Spinal cord (tissue), 9 donors: ENCODE measurements at regions not wholly inside any gene's neighbourhood (a gene's known extent, or its start where the extent isn't known, plus 50 kb on each side); places are given as distances from the start of the nearest gene placed in this dataset.
A peak's percentile ranks its signal among the peaks of the same experiment; 100 is the strongest.
"Not testable (repeated sequence)": the region's sequence is repeated elsewhere in the genome, so short reads cannot be mapped to it uniquely, and the experiment has no call there.

Experiments used
- DNase-seq, 6 donors: peaks; one replicate each; pipeline versions ENCODE4 v3.0.0 to v3.0.0-alpha.2; 2013 to 2015; ENCODE audit warnings: low spot score in 6 of 6, low read depth in 4 of 6
- H3K27ac ChIP-seq: one replicate; pipeline ENCODE4 v1.5.1; 2013; ENCODE audit warnings: low read depth, low read length, control low read depth
- H3K27me3 ChIP-seq: one replicate; pipeline ENCODE4 v1.6.1; 2013; ENCODE audit warnings: low read length; ENCODE audit not compliant: control insufficient read depth, insufficient read depth
- H3K36me3 ChIP-seq: one replicate; pipeline ENCODE4 v1.6.1; 2013; ENCODE audit warnings: low read length; ENCODE audit not compliant: control insufficient read depth, insufficient read depth
- H3K4me1 ChIP-seq: one replicate; pipeline ENCODE4 v1.6.1; 2013; ENCODE audit warnings: low read length; ENCODE audit not compliant: control insufficient read depth, insufficient read depth
- H3K4me3 ChIP-seq: one replicate; pipeline ENCODE4 v1.5.1; 2013; ENCODE audit warnings: low read depth, low read length, control low read depth
- H3K9me3 ChIP-seq: one replicate; pipeline ENCODE4 v1.6.1; 2013; ENCODE audit warnings: low read length; ENCODE audit not compliant: control insufficient read depth, insufficient read depth
- WGBS: methylation state at CpG from one replicate; pipeline ENCODE4 v1.1.5; 2013; ENCODE audit warnings: missing lambda C conversion rate; ENCODE audit not compliant: insufficient coverage; 5-methylcytosine and 5-hydroxymethylcytosine counted together
- donor health status: healthy.

DNA sequence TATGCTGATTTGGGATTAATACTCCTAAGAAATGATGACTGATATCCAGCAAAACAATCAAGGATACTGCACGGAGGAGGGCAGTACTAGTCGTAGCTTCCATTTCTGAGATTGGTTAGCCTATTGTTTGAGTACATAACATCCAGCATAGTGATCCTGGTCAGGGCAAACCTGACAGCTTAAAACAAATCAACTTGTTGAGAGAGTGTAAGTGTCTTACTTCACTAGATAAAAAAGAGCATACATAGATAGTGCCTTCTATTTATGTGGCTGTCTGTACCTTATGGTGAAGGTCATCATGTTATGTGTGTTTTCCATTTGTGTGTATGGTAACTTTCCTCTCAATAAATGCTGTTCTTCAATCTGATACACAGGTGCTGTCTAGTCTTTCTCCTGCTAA is 228.4 kb downstream of the PTGER3 start:
- Histone ChIP-seq H3K27ac (no peak overlapping the region), H3K4me3 (no peak overlapping the region), H3K27me3 (no peaks in the 10 kb centered on the region), H3K4me1 (no peaks in the 10 kb centered on the region), H3K36me3 (no peaks in the 10 kb centered on the region), H3K9me3 (no peaks in the 10 kb centered on the region)
- WGBS: no CpG with 5 or more reads among the region's 2 CpGs
- no peak for DNase-seq

DNA sequence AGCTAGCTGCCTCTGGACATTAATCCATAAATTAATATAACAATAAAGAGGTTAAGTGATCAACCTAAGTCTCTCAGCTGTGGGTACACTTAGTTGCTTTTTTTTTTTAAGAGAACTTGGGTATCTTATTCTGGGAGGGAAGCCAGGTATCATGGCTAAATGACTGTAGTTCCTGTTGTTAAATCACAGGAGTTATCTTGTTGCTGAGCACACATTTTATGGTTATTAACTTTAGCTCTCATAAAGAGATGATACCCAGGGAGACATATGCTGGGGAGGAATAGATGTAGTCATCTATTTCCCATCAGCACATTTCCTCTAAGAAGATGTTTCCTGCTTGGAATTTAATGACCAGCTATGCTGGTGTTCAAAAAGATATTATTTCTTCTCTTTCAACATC is 227.8 kb downstream of the PTGER3 start:
- no peaks in the 10 kb centered on the region for H3K4me1 ChIP-seq
- no peak overlapping the region for H3K27ac ChIP-seq
- H3K36me3 ChIP-seq: no peaks in the 10 kb centered on the region
- peak in 2 of 6 donors; percentile 9 to 88 for DNase-seq
- H3K27me3 ChIP-seq: no peaks in the 10 kb centered on the region
- no peak overlapping the region for H3K4me3 ChIP-seq
- H3K9me3 ChIP-seq: no peaks in the 10 kb centered on the region

DNA sequence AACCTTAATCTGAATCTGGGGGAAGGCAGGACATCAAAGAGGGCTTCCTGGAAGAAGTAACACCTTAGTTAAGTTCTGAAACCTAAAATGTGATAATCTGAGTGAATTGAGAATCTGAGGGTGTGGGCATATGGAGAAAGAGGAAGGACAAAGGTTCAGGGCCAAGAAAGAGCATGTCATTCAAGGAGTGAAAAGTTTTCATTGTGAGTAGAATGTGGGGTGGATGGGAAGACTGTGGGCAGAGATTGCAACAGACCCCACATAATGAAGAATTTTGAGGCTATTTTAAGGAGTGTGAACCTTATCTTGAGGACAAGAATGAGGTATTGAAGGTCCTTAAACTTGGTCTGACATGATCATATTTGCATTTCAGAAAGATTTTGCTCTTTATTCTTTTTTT is 227.2 kb downstream of the PTGER3 start:
- H3K27me3 ChIP-seq: no peaks in the 10 kb centered on the region
- H3K4me3 ChIP-seq: no peak overlapping the region
- H3K36me3 ChIP-seq: no peaks in the 10 kb centered on the region
- no peaks in the 10 kb centered on the region for H3K4me1 ChIP-seq
- H3K9me3 ChIP-seq: no peaks in the 10 kb centered on the region
- H3K27ac ChIP-seq: no peak overlapping the region
- DNase-seq: no peak

DNA sequence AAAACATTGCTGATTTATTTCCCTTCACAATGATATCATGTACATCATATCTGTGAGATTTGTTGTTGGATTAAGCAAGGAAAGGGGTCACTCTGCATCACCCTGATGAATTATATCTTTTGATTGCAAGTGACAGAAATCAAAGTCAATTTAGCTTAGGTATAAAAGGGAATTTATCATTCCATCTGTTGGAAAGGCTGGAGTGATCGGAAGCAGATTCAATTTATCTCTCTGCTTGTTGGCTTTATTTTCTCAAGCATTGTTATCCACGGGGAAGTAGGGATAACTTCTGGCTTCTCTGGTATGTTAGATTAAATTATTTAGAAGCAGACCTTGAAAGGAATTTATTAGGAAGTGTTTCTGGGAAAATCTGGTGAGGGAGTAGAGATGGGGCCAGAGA is 226.6 kb downstream of the PTGER3 start:
- no peaks in the 10 kb centered on the region for H3K4me1 ChIP-seq
- H3K9me3 ChIP-seq: no peaks in the 10 kb centered on the region
- DNase-seq: no peak
- H3K27ac ChIP-seq: no peak overlapping the region
- WGBS: 83% methylated on average over 2 of the region's 2 CpGs
- no peak overlapping the region for H3K4me3 ChIP-seq
- H3K27me3 ChIP-seq: no peaks in the 10 kb centered on the region
- no peaks in the 10 kb centered on the region for H3K36me3 ChIP-seq

DNA sequence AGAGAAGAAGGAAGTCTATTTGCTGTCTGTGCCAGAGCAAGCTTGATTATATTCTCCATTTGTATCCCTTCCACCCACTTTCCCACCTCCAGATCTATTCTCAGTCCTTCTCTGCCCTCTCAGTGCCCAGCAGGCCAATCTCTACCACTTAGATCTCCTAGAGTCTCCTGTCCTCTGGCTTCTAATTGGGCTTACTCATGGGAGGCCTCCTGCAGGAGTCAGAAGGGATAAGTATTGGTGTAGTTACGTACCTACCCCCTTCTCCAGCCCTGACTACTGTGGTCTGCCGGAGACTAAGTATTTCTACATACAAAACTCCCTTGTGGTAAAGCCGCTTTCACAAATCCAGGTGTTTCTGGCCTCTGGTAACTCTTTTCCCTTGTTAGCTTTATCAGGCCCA is 221.2 kb downstream of the PTGER3 start:
- no peaks in the 10 kb centered on the region for H3K4me1 ChIP-seq
- no peaks in the 10 kb centered on the region for H3K27me3 ChIP-seq
- DNase-seq: no peak
- no peaks in the 10 kb centered on the region for H3K9me3 ChIP-seq
- no peaks in the 10 kb centered on the region for H3K36me3 ChIP-seq
- H3K4me3 ChIP-seq: no peak overlapping the region
- no peak overlapping the region for H3K27ac ChIP-seq
- WGBS: 96% methylated on average over 2 of the region's 3 CpGs

DNA sequence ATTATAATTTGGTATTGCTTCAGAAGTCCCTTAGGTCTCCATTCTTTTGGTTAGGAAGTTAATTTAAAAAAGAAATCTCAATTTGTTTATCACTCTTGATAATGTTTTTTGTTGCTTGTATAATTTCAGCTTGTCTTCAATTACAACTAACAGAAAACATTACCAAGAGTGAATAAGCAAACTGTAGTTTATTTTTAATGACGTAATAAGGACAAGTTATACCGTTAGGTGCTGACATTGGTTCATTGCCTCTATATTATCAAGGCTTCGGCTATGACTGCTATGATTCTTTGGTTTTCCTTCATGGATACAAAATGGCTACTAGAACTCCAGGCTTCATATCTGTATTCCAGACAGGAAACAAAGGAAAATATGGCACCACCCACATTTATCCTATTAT is 220.6 kb downstream of the PTGER3 start:
- H3K4me1 ChIP-seq: no peaks in the 10 kb centered on the region
- H3K27me3 ChIP-seq: no peaks in the 10 kb centered on the region
- no peak for DNase-seq
- H3K9me3 ChIP-seq: no peaks in the 10 kb centered on the region
- H3K36me3 ChIP-seq: no peaks in the 10 kb centered on the region
- no peak overlapping the region for H3K4me3 ChIP-seq
- WGBS: 100% methylated on average over 1 of the region's 3 CpGs
- no peak overlapping the region for H3K27ac ChIP-seq

DNA sequence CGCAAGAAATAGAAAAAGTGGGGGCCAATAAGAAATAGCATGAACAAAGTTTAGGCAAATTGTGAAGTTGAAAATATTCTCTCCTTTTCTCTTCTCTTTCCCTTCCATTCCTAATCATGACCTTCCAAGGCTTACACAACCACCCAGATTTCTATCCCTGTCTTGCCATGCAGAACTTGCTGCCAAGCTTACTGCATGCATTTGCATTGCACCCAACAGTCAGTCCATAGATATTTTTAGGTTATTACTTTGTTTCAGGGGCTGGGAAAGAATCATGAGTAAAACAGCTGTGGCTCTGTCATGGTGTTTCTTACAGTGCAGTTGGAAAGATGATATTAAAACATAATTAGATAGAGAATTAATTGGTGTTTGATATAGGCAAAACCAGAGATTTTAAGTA is 219.4 kb downstream of the PTGER3 start:
- no peak for DNase-seq
- WGBS: no CpG with 5 or more reads among the region's 1 CpG

DNA sequence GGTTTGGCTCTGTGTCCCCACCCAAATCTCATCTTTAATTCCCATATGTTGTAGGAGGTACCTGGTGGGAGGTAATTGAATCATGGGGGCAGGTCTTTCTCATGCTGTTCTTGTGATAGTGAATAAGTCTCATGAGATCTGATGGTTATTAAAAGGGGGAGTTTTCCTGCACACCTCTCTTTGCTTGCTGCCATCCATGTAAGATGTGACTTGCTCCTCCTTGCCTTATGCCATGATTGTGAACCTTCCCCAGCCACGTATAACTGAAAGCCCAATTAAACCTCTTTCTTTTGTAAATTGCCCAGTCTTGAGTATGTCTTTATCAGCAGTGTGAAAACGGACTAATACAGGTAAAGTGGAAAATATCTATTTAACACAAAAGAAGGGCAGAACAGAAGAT is 213.3 kb downstream of the PTGER3 start:
- WGBS: 100% methylated on average over 1 of the region's 2 CpGs
- H3K36me3 ChIP-seq, H3K9me3 ChIP-seq, DNase-seq, H3K4me1 ChIP-seq, H3K27ac ChIP-seq, H3K27me3 ChIP-seq, H3K4me3 ChIP-seq: not testable (repeated sequence)

More for the DNA sequence above, 219.4 kb downstream of the PTGER3 start:
- Histone ChIP-seq H3K27me3 (no peaks in the 10 kb centered on the region), H3K4me1 (no peaks in the 10 kb centered on the region), H3K9me3 (no peaks in the 10 kb centered on the region), H3K4me3 (no peak overlapping the region), H3K27ac (no peak overlapping the region), H3K36me3 (no peaks in the 10 kb centered on the region)

DNA sequence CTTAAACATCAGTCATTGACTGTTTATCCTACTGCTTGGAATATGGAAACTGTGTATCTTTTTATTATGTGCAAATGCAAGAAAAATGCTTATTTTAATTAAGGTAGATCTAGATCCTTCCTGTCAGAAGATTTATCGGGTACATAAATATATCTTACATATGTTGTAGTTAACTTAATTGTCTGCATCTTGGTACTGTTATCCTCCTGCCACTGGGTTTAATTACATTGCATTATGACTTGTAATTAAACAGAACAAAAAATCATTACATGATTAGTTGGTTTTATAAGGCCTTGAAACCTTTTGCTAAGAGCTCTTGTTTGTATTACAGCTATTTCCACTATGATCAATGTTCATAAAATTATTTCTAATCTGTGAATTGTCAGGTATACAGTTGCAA is 211.2 kb downstream of the PTGER3 start:
- no CpG with 5 or more reads among the region's 1 CpG for WGBS
- no peaks in the 10 kb centered on the region for H3K36me3 ChIP-seq
- no peaks in the 10 kb centered on the region for H3K4me1 ChIP-seq

DNA sequence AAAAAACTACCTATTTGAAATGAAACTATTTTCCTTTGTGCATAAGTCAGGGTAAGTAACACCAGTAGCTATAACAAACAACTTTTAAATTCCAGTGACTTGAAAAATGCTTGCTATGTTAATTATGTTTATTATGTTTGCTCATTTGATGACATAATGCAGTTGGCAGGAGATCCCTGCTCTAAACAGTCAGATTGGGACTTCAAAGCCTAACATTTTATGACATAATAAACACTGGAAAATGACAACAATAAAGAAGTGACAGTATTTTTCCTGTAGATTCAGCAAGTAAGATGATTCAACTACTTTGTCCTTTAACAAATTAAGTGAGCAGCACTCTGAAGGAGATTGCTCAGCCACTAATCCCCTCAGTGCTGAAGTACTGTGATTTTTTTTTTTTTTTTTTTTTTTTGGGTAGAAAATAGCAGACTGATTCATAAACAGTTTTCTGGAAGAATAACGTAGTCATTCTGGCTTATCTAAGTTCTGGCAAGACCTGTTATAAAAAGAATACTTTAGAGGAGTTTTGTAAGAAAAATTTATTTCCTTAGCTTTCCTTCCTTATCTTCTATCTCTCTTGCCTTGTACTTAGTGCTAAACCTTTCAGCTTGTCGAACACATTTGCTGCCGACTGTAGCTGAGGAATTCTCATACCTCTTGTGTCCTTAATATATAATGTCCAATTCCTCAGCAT is 207.2 kb downstream of the PTGER3 start:
- Histone ChIP-seq H3K4me3 (no peak overlapping the region), H3K36me3 (no peaks in the 10 kb centered on the region), H3K9me3 (no peaks in the 10 kb centered on the region), H3K4me1 (no peaks in the 10 kb centered on the region), H3K27me3 (no peaks in the 10 kb centered on the region), H3K27ac (no peak overlapping the region)
- DNase-seq: peak in 1 of 6 donors; percentile 10
- no CpG with 5 or more reads among the region's 3 CpGs for WGBS

More for the DNA sequence above, 211.2 kb downstream of the PTGER3 start:
- no peak overlapping the region for H3K4me3 ChIP-seq
- peak in 1 of 6 donors; percentile 56 for DNase-seq
- no peaks in the 10 kb centered on the region for H3K9me3 ChIP-seq
- H3K27me3 ChIP-seq: no peaks in the 10 kb centered on the region
- H3K27ac ChIP-seq: no peak overlapping the region
